Liver (tissue), 8 donors: ENCODE measurements at regions not wholly inside any gene's neighbourhood (a gene's known extent, or its start where the extent isn't known, plus 50 kb on each side); places are given as distances from the start of the nearest gene placed in this dataset.

Experiments used
- DNase-seq: peaks from one replicate; pipeline ENCODE4 v3.0.0-alpha.2; 2017; ENCODE audit warnings: low spot score
- H3K27ac ChIP-seq, 2 donors: one replicate each; pipeline ENCODE4 v1.7.0; 2013; ENCODE audit warnings: inconsistent platforms in 2 of 2, low read length in 2 of 2, control low read depth in 1 of 2, low read depth in 1 of 2, mild to moderate bottlenecking in 1 of 2
- H3K27me3 ChIP-seq, 4 donors: one replicate each; pipeline versions ENCODE4 v1.6.1 to v1.7.0; 2013; ENCODE audit warnings: low read length in 3 of 4, inconsistent platforms in 1 of 4, mild to moderate bottlenecking in 1 of 4, moderate library complexity in 1 of 4; ENCODE audit not compliant: control insufficient read depth in 4 of 4, insufficient read depth in 4 of 4
- H3K36me3 ChIP-seq, 4 donors: one replicate each; pipeline versions ENCODE4 v1.6.1 to v1.7.0; 2013; ENCODE audit warnings: low read length in 3 of 4, mild to moderate bottlenecking in 3 of 4, low read depth in 1 of 4, moderate library complexity in 1 of 4; ENCODE audit not compliant: control insufficient read depth in 4 of 4, insufficient read depth in 3 of 4
- H3K4me1 ChIP-seq, 4 donors: one replicate each; pipeline versions ENCODE4 v1.6.1 to v1.7.0; 2013; ENCODE audit warnings: low read length in 3 of 4, mild to moderate bottlenecking in 3 of 4, moderate library complexity in 1 of 4; ENCODE audit not compliant: control insufficient read depth in 4 of 4, insufficient read depth in 4 of 4
- H3K4me3 ChIP-seq, 3 donors: one replicate each; pipeline versions ENCODE4 v1.6.1 to v1.7.0; 2013; ENCODE audit warnings: low read length in 3 of 3, control low read depth in 1 of 3, low read depth in 1 of 3, mild to moderate bottlenecking in 1 of 3
- H3K9ac ChIP-seq, 2 donors: one replicate each; pipeline ENCODE4 v1.7.0; 2013; ENCODE audit warnings: low read length in 2 of 2, mild to moderate bottlenecking in 2 of 2, moderate library complexity in 2 of 2, control low read depth in 1 of 2, low read depth in 1 of 2
- H3K9me3 ChIP-seq, 4 donors: one replicate each; pipeline versions ENCODE4 v1.6.1 to v1.7.0; 2013; ENCODE audit warnings: low read length in 3 of 4; ENCODE audit not compliant: control insufficient read depth in 4 of 4
- EGR1 ChIP-seq, 2 donors: IDR thresholded peaks; 2 replicates each; pipeline ENCODE4 v1.6.1; 2016 to 2018; ENCODE audit warnings: antibody characterized with exemption in 2 of 2, low read depth in 2 of 2
- FOXA1 ChIP-seq: IDR thresholded peaks from 2 replicates; pipeline ENCODE4 v1.6.1; 2016; ENCODE audit warnings: antibody characterized with exemption
- FOXA2 ChIP-seq: IDR thresholded peaks from 2 replicates; pipeline ENCODE4 v1.6.1; 2016; ENCODE audit warnings: antibody characterized with exemption
- GABPA ChIP-seq, 2 donors: IDR thresholded peaks in 1 of 2; conservative IDR thresholded peaks in 1 of 2; 2 replicates each; pipeline ENCODE4 v1.6.1; 2016; ENCODE audit warnings: antibody characterized with exemption in 2 of 2, mild to moderate bottlenecking in 1 of 2, moderate library complexity in 1 of 2
- HNF4A ChIP-seq, 2 donors: conservative IDR thresholded peaks; 2 replicates each; pipeline ENCODE4 v1.6.1; 2016; ENCODE audit warnings: antibody characterized with exemption in 2 of 2, mild to moderate bottlenecking in 2 of 2
- NR2F2 ChIP-seq: IDR thresholded peaks from 2 replicates; pipeline ENCODE4 v1.6.1; 2016; ENCODE audit warnings: antibody characterized with exemption
- RAD21 ChIP-seq, 2 donors: IDR thresholded peaks; 2 replicates each; pipeline ENCODE4 v1.6.1; 2016; ENCODE audit warnings: antibody characterized with exemption in 2 of 2, mild to moderate bottlenecking in 2 of 2
- RXRA ChIP-seq, 2 donors: IDR thresholded peaks; 2 replicates each; pipeline ENCODE4 v1.6.1; 2017 to 2018; ENCODE audit warnings: antibody characterized with exemption in 2 of 2, mild to moderate bottlenecking in 1 of 2
- SP1 ChIP-seq: IDR thresholded peaks from 2 replicates; pipeline ENCODE4 v1.6.1; 2018; ENCODE audit warnings: antibody characterized with exemption, mild to moderate bottlenecking
- TAF1 ChIP-seq: conservative IDR thresholded peaks from 2 replicates; pipeline ENCODE4 v1.6.1; 2016; ENCODE audit warnings: antibody characterized with exemption, mild to moderate bottlenecking
- YY1 ChIP-seq: IDR thresholded peaks from 2 replicates; pipeline ENCODE4 v1.6.1; 2016; ENCODE audit warnings: antibody characterized with exemption, mild to moderate bottlenecking
- ZBTB33 ChIP-seq: IDR thresholded peaks from 2 replicates; pipeline ENCODE4 v1.6.1; 2016; ENCODE audit warnings: antibody characterized with exemption
- WGBS: extraction: QIAGEN DNeasy Blood & Tissue Kit; methylation state at CpG from one replicate; pipeline ENCODE4 v1.1.7; 2013; 5-methylcytosine and 5-hydroxymethylcytosine counted together
- TF ChIP-seq, protein P1 (sequence below): fragments of 150-350 bp; IDR thresholded peaks from 2 replicates; pipeline ENCODE4 v1.5.1; 2017; ENCODE audit warnings: improper control_type of control experiment, low read depth, low read length; ENCODE audit not compliant: missing input control
- TF ChIP-seq, protein P2 (sequence below): IDR thresholded peaks from 2 replicates; pipeline ENCODE4 v1.6.1; 2016; ENCODE audit warnings: antibody characterized with exemption
- TF ChIP-seq, protein P3 (sequence below): IDR thresholded peaks from 2 replicates; pipeline ENCODE4 v1.6.1; 2016; ENCODE audit warnings: antibody characterized with exemption, mild to moderate bottlenecking
- donor health status: healthy.
- donor health status: healthy.
- donor health status: healthy.
- donor health status: healthy.
- donor health status: healthy.

DNA sequence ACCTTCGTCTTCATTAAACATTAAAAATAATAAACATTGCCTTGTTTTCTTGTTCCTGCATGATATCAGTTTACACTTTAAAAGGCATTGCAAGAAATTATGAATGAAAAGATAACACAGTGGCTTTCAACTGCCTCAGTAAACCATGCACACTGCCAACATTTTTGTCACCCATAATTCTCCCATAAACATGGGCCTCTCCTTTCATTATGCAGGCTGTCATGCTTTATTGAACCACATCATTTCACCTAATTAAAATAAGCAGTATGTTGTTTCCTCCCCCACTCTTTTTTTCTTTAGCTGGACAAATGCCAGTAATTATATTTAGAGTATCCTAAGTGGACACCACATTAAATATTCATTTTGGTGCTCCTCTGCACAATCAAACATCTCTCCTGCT, 1566.5 kb upstream of the SLC10A2 start (continued):
- TF ChIP-seq, protein P1, sequence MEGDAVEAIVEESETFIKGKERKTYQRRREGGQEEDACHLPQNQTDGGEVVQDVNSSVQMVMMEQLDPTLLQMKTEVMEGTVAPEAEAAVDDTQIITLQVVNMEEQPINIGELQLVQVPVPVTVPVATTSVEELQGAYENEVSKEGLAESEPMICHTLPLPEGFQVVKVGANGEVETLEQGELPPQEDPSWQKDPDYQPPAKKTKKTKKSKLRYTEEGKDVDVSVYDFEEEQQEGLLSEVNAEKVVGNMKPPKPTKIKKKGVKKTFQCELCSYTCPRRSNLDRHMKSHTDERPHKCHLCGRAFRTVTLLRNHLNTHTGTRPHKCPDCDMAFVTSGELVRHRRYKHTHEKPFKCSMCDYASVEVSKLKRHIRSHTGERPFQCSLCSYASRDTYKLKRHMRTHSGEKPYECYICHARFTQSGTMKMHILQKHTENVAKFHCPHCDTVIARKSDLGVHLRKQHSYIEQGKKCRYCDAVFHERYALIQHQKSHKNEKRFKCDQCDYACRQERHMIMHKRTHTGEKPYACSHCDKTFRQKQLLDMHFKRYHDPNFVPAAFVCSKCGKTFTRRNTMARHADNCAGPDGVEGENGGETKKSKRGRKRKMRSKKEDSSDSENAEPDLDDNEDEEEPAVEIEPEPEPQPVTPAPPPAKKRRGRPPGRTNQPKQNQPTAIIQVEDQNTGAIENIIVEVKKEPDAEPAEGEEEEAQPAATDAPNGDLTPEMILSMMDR: no peak
- TF ChIP-seq RAD21 (IDR thresholded peaks at IDR 0.05): no peak

DNA sequence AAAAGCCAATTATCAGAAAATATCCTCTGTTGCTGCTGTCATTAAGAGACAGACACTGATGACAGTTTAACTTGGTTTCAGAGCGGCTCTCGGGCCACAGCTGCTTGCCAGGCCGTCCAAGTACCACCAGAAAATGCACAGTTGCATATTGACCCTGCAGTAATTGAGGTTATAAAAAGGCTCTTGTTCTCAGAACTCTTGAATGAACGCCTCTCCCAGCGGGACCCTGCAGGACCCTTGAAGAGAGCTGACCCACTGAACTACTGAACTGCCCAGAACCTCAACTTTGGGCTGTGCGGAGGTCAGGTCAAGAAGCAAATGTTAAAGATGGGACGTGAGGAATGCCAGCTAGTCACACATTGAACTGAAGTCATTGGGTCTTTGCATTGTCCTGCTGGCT, 1559.0 kb upstream of the SLC10A2 start:
- Histone ChIP-seq H3K27me3 (no peaks in the 10 kb centered on the region), H3K9me3 (peaks cover 0 to 2% (median 0%) of the 10 kb centered on the region in 4 donors), H3K4me1 (no peaks in the 10 kb centered on the region), H3K36me3 (no peaks in the 10 kb centered on the region), H3K4me3 (no peak overlapping the region), H3K27ac (no peak overlapping the region), H3K9ac (no peak overlapping the region)
- no peak for TF ChIP-seq NR2F2
- no peak for TF ChIP-seq GABPA (IDR thresholded peaks at IDR 0.05 in 1 of 2, conservative IDR thresholded peaks at IDR 0.05 in 1 of 2)
- TF ChIP-seq FOXA1: no peak
- TF ChIP-seq, protein P2, sequence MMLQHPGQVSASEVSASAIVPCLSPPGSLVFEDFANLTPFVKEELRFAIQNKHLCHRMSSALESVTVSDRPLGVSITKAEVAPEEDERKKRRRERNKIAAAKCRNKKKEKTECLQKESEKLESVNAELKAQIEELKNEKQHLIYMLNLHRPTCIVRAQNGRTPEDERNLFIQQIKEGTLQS: no peak
- TF ChIP-seq, protein P1: no peak
- 76% methylated on average over 7 of the region's 7 CpGs for WGBS
- no peak for DNase-seq

GRCh38 chr13:104616990-104617389, 1550.8 kb upstream of the SLC10A2 start:
- Histone ChIP-seq H3K27me3 (no peaks in the 10 kb centered on the region), H3K9ac (no peak overlapping the region), H3K36me3 (no peaks in the 10 kb centered on the region), H3K4me1 (no peaks in the 10 kb centered on the region), H3K27ac (no peak overlapping the region), H3K4me3 (no peak overlapping the region), H3K9me3 (peaks cover 0 to 2% (median under 1%) of the 10 kb centered on the region in 4 donors)
- 66% methylated on average over 3 of the region's 3 CpGs for WGBS
- TF ChIP-seq, protein P1: no peak
- TF ChIP-seq FOXA2 (no peak), RXRA (IDR thresholded peaks at IDR 0.05) (no peak), SP1 (no peak), ZBTB33 (no peak), FOXA1 (no peak), NR2F2 (no peak), HNF4A (conservative IDR thresholded peaks at IDR 0.05) (no peak), YY1 (no peak), TAF1 (no peak), EGR1 (IDR thresholded peaks at IDR 0.05; ENCODE audit: low read depth in 2 of 2) (no peak), GABPA (IDR thresholded peaks at IDR 0.05 in 1 of 2, conservative IDR thresholded peaks at IDR 0.05 in 1 of 2) (no peak)
- TF ChIP-seq, protein P3, sequence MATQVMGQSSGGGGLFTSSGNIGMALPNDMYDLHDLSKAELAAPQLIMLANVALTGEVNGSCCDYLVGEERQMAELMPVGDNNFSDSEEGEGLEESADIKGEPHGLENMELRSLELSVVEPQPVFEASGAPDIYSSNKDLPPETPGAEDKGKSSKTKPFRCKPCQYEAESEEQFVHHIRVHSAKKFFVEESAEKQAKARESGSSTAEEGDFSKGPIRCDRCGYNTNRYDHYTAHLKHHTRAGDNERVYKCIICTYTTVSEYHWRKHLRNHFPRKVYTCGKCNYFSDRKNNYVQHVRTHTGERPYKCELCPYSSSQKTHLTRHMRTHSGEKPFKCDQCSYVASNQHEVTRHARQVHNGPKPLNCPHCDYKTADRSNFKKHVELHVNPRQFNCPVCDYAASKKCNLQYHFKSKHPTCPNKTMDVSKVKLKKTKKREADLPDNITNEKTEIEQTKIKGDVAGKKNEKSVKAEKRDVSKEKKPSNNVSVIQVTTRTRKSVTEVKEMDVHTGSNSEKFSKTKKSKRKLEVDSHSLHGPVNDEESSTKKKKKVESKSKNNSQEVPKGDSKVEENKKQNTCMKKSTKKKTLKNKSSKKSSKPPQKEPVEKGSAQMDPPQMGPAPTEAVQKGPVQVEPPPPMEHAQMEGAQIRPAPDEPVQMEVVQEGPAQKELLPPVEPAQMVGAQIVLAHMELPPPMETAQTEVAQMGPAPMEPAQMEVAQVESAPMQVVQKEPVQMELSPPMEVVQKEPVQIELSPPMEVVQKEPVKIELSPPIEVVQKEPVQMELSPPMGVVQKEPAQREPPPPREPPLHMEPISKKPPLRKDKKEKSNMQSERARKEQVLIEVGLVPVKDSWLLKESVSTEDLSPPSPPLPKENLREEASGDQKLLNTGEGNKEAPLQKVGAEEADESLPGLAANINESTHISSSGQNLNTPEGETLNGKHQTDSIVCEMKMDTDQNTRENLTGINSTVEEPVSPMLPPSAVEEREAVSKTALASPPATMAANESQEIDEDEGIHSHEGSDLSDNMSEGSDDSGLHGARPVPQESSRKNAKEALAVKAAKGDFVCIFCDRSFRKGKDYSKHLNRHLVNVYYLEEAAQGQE: no peak
- no peak for DNase-seq
